GM19468 (cell line): ENCODE measurements at regions not wholly inside any gene's neighbourhood (a gene's known extent, or its start where the extent isn't known, plus 50 kb on each side); places are given as distances from the start of the nearest gene placed in this dataset.

Source experiments
- ATAC-seq: cut with Tn5 transposase; IDR thresholded peaks from one replicate; pipeline ENCODE4 v1.9.1; 2021; ENCODE audit warnings: mild to moderate bottlenecking, moderate library complexity, moderate number of reproducible peaks; ENCODE audit not compliant: unreplicated experiment; ENCODE audit errors: extremely low read depth

- no peak for ATAC-seq
Measured at GRCh38 chr10:84766923-84767322, 438.5 kb downstream of the CCSER2 start.

- ATAC-seq = no peak
Measured at GRCh38 chr10:84768132-84768531, 439.7 kb downstream of the CCSER2 start.

- no peak for ATAC-seq
Measured at GRCh38 chr10:84770824-84771223, 442.4 kb downstream of the CCSER2 start.

GRCh38 chr10:84783386-84783785, 455.0 kb downstream of the CCSER2 start:
- peak; percentile 80 for ATAC-seq

GRCh38 chr10:84783909-84784308, 455.5 kb downstream of the CCSER2 start:
- ATAC-seq = no peak

GRCh38 chr10:84784749-84785148, 456.4 kb downstream of the CCSER2 start:
- ATAC-seq = no peak

- ATAC-seq = no peak
Measured at GRCh38 chr10:84789026-84789425, 460.6 kb downstream of the CCSER2 start.

GRCh38 chr10:84798312-84798711, 469.9 kb downstream of the CCSER2 start:
- no peak for ATAC-seq

GRCh38 chr10:84801156-84801555, 472.8 kb downstream of the CCSER2 start:
- ATAC-seq = no peak

GRCh38 chr10:84801916-84802315, 473.5 kb downstream of the CCSER2 start:
- ATAC-seq = no peak

- no peak for ATAC-seq
Measured at GRCh38 chr10:84805149-84805548, 476.8 kb downstream of the CCSER2 start.

GRCh38 chr10:84811113-84811512, 482.7 kb downstream of the CCSER2 start:
- ATAC-seq = no peak

GRCh38 chr10:84818961-84819360, 490.6 kb downstream of the CCSER2 start:
- ATAC-seq = no peak

- ATAC-seq = no peak
Measured at GRCh38 chr10:84820120-84820519, 491.7 kb downstream of the CCSER2 start.

GRCh38 chr10:84820596-84820995, 492.2 kb downstream of the CCSER2 start:
- ATAC-seq = no peak

- ATAC-seq = no peak
Measured at GRCh38 chr10:84822931-84823630, 494.7 kb downstream of the CCSER2 start.

GRCh38 chr10:84824525-84824924, 496.1 kb downstream of the CCSER2 start:
- ATAC-seq = no peak

GRCh38 chr10:84825330-84825729, 496.9 kb downstream of the CCSER2 start:
- ATAC-seq = no peak

- no peak for ATAC-seq
Measured at GRCh38 chr10:84826704-84827103, 498.3 kb downstream of the CCSER2 start.

GRCh38 chr10:84829131-84829530, 500.7 kb downstream of the CCSER2 start:
- no peak for ATAC-seq

- ATAC-seq = no peak
Measured at GRCh38 chr10:84837041-84837812, 508.8 kb downstream of the CCSER2 start.

- no peak for ATAC-seq
Measured at GRCh38 chr10:84837877-84838276, 509.5 kb downstream of the CCSER2 start.
